HCEC 1CT (cell line): ENCODE measurements at regions not wholly inside any gene's neighbourhood (a gene's known extent, or its start where the extent isn't known, plus 50 kb on each side); places are given as distances from the start of the nearest gene placed in this dataset.

Experiments
- DNase-seq: peaks from one replicate; pipeline ENCODE4 v3.0.0-alpha.2; 2017

GRCh38 chrX:134747006-134747405 is 50.0 kb downstream of the PABIR2 start:
- no peak for DNase-seq

GRCh38 chrX:134746410-134746785 is 50.6 kb downstream of the PABIR2 start:
- DNase-seq, result no peak

DNA sequence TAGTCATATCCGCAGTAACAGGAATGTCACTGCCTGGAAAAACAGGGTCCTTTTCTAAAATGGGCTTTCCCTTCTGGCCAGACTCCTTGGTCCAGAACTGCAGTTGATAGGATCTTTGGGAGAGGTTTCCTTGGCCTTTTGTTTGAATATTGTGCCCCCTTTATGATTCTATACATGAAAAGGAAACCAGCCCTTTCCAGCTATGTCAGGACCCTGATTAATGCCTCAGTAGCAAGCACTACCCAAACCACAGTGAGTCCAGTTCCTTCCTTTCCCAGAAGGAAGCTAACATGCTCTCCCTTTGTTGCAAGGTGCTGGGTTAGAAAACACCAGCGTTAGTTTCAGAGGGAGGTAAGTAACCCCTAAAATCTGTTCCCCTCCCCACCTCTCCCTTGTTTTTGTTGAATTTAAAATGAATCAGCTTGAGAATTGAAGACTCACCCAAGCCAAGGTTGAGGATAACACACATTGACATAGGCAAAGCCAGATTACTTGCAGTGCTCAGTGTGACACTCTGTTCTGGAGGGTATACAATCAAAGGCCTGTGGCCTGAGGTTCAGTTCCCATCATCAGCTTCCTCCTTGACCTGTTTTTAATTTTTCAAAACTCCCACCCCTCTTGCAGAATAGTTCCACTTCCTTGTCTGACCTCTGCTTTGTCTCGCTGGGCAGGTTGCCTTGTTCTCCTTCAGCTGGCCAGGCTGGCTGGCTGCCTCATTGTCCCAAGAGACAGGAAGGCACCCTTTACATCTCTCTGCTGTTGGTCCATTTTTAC is 51.2 kb downstream of the PABIR2 start:
- DNase-seq, result no peak

DNA sequence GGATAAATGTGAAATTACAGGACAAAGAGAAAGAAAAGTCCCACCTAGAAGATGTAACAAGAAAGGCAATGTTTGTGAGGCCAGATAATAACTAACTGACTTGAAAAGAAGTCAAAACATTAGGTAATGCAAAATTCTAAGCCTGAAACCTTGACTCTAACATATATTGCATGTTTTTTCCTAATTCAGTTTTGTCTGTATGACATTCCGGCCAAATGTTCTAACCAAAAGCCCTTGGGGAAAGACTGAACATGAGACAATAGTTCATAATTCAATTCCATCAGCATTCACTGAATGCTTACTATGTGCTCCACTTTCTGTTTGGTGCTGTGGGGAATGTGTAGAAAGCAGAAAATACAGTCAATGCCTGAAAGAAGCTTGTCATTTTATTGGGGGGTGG is 53.9 kb downstream of the PABIR2 start:
- DNase-seq, result no peak

GRCh38 chrX:134742573-134742972 is 54.4 kb downstream of the PABIR2 start:
- DNase-seq, result no peak

- DNase-seq, result no peak
Observed at GRCh38 chrX:134741746-134742145, 55.3 kb downstream of the PABIR2 start.

- no peak for DNase-seq
Observed at GRCh38 chrX:134738986-134739740, 57.8 kb downstream of the PABIR2 start.

- DNase-seq, result no peak
Observed at GRCh38 chrX:134738445-134738844, 58.6 kb downstream of the PABIR2 start.

GRCh38 chrX:134737721-134738369 is 59.2 kb downstream of the PABIR2 start:
- DNase-seq, result no peak

- no peak for DNase-seq
Observed at GRCh38 chrX:134737061-134737460, 59.9 kb downstream of the PABIR2 start.

- DNase-seq, result no peak
Observed at GRCh38 chrX:134736356-134736755, 60.6 kb downstream of the PABIR2 start.

GRCh38 chrX:134735015-134735414 is 62.0 kb downstream of the PABIR2 start:
- DNase-seq, result no peak

DNA sequence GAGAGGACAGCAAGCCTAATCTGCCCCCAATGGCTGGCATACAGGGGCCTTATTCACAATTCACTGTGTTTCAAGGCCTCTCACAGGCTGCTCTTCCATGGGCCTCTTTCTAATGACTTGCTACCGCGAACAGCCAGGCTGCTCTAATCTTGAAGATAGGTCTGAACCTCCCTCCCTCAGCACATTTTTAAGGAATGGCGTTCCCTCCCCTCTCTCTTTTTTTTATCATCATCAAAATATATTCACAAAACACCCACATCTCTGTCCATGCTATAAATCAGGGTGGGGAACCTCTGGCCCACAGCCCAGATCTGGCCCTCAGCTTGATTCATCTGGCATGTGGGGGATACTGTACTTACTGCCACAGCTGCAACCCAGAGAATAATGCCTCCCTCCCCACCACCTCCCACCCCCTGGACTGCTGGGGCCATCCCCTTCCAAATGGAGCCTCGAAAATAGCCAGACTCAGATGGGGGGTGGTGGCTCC is 62.5 kb downstream of the PABIR2 start:
- peak; percentile 19 for DNase-seq

DNA sequence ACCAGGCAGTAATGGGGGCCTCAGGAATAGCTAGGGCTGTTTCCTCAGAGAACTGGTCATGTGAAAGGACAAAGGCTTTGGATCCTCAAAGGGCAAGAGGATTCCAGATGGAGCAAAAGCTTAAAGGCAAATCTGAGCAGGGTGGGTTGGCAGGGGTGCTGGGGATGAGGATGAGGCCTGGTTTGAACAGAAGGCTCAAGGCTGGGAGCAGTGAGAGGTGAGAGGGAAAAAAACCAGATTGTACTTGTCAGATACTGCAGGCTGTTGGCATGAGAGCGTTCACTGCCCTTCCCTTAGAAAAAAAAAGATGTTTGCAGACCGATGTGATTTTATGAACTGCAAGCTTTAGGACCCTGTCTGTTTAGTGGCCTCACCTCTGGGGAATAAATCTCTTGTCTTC is 63.4 kb downstream of the PABIR2 start:
- no peak for DNase-seq

DNA sequence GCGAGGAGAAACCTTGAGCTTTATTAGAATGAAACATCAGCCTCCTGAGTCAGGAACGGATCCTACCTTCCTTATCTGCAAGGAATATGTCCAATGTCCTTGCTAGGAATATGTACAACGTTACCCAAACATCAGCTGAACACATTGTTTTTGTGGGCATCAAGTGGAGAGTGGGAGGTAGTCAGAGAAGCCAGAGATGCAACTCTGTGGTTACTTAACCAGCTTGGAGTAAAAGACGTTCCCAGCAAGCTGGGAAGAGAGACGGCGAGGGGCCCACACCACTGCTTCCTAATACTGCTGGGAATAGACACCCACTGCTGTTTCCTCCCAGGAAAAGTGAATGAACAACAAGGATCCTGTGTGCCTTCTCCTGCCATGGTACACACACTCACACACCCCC is 64.3 kb downstream of the PABIR2 start:
- no peak for DNase-seq

DNA sequence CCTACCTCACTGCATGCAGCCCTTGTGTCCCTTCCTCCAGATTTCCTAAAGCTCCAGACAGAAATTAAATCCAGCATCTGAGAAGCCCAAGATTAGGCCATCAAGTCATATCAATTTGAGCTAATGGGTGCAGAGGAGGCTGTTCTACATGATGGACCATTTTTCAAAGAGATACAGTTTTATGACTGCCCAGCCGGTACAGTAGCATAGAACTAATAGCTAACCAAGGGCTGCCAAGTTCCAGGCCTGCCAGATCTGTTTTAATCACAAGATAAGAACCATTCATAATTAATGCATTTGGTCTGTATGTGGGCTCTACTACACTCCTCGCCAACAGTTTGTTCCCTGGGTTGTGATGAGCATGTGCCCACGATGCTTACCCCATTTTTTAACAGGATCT is 64.9 kb downstream of the PABIR2 start:
- no peak for DNase-seq

DNA sequence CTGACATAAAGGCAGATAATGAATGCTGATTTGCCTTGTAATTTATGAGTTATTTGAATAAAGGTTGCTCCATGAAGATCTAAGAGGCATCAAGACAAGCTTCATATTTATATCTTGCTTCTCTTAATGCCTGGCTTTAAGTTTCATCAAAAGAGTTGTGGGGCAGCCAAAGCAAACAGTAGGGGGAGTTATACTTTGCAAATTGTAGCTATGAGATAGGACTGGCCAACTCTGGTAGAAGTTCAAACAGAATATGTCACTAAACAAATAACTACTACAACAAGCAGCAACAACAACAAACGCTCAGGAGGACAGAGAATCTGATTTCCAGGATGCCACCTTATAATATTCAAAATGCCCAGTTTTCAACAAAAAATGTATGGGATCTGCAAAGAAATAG is 69.1 kb upstream of the PLAC1 start:
- no peak for DNase-seq

DNA sequence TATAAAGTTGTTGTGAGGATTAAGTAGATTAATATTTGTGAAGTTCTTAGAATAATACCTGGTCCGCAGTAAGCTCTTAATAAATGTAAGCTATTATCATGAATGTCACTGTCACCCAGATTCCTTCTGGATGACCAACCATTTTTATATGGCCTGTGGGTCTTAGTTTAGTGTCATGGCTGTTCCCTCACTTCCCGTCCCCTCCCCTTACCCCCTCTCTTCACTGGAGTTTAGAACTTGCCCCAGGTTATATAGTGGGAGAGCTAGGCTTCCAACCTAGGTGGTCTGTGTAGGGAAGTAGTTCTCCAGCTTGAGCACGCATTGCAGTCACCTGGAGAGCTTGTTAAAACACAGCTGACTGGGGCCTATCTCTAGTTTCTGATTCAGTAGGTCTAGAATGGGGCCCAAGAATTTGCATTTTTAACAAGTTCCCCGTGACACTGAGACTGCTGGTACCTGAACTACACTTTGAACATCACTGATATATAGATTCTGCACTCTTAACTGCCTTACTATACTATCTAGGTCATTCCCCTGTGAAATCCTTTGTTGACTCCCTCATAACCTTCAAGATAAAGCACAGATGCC is 66.9 kb upstream of the PLAC1 start:
- DNase-seq, result no peak

GRCh38 chrX:134721766-134722532 is 63.7 kb upstream of the PLAC1 start:
- no peak for DNase-seq

DNA sequence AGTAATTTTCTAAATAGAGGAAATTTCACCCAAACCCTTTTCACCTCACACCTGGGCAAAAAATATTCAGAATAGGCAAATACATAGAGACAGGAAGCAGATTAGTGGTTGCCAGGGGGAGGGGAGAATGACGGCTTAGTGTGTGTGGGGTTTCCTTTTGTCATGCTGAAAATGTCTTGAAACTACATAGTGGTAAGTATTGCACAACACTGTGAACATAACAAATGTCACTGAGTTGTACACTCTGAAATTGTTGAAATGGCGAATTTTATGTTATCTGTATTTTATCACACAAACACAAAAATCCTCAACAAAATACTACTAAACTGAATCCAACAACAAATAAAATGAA is 60.7 kb upstream of the PLAC1 start:
- DNase-seq, result no peak

DNA sequence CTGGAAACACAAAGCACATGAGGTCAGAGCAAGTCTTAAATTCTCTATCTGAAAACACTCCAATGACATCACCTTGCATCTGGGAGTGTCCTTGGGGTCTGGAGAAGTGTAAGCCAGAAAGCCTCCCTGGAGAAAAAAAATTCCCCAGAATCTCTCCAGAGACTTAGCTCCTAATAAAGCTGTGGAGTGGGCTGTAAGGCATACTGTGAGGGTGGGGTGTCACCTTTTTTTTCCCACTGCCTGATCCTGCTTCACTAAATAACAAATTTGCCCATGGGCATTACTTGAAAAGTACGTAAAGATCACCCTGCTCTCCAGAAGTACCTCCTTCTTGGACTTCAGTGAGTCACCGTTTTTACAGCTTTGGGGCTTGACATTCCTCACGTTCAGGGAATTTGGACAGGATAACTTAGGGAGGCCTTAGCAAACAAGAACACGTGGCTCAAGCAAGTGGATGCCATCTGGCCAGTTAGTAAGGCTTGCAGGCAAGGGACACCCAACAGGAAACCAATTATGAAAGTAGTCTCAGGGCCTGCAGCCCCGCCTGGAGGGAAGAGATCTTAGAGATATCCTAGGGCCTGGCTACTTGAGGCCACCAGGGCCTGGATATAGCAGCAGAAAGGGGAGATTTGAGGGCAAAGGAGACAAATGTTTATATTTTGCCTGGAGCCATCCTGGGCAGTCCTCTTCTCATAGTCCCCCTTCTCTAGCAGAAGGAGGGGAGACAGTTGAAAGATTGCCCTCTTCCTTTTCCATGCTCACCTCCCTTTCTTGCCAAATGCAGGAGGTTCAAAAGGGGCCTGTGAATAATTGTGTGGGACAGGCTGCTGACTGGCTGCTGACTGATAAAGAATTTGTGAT is 60.1 kb upstream of the PLAC1 start:
- DNase-seq, result peak; percentile 94

- no peak for DNase-seq
Observed at GRCh38 chrX:134717698-134718097, 59.4 kb upstream of the PLAC1 start.
